GM18499 (cell line): ENCODE measurements at regions not wholly inside any gene's neighbourhood (a gene's known extent, or its start where the extent isn't known, plus 50 kb on each side); places are given as distances from the start of the nearest gene placed in this dataset.

Experiments
- ATAC-seq: cut with Tn5 transposase; IDR thresholded peaks from one replicate; pipeline ENCODE4 v1.9.1; 2021; ENCODE audit warnings: moderate number of reproducible peaks; ENCODE audit not compliant: insufficient read depth, unreplicated experiment

DNA sequence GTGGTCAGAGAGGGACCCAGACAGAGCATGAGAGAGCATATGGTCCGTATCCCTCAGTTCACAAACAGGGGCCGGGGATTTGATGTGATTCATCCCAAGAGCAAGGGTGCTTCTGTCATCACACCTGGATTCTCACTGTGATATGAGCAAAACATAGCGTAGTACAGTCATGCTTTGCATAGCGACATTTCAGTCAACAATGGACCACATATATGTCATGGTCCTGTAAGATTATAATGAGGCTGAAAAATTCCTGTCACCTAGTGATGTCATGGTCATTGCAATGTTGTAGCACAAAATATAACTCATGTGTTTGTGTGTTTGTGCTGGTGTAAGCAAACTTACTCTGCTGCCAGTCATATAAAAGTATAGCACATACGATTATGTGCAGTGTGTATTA is 207.4 kb upstream of the CDH13 start:
- ATAC-seq = no peak

- no peak for ATAC-seq
Measured at GRCh38 chr16:82414476-82414875, 212.3 kb upstream of the CDH13 start.

DNA sequence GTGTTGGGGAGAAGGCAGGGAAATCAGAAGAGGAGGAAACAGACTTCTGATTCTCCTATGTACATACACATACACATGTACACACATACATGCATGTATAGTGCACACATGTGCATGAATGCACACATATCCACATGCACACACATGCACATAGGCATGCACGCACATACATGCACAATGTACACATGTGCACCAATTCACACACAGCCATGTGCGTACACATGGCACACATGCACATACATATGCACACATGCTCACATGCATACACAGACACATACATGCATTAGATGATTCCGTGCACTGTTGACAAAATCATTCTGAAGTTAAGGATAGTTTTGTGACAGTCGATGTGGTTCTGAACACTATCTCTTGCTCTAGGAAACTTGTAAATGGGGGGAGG is 214.0 kb upstream of the CDH13 start:
- ATAC-seq = no peak

- ATAC-seq = no peak
Measured at GRCh38 chr16:82405736-82406135, 221.0 kb upstream of the CDH13 start.

DNA sequence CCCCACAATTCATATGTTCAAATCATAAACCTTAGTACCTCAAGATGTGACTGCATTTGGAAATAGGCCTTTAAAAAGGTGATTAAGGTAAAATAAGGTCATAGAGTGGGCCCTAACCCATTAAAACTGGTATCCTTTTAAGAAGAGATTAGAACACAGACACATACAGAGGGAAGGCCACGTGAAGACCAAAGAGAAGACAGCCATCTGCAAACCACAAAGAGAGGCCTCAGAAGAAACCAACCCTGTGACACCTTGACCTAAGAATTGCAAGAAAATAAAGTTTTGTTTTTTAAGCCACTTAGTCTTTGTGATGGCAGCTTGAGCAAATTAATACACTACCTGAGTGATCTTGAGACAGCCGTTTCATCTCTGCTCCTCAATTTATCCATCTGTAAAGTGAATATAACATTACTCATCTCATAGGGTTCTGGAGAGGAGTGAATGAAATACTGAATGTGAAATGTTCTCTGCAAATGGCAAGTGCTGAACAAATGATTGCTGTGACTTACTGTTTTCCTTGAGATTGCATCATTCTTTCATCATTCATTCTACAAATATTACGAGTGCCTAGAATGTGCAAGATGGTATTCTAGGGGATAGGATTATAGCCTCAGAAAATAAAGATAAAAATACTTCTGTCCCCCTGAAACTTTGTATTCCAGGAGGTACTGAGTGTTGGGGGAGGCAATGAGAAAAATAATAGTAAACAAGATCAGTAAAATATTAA is 222.0 kb upstream of the CDH13 start:
- ATAC-seq = no peak

DNA sequence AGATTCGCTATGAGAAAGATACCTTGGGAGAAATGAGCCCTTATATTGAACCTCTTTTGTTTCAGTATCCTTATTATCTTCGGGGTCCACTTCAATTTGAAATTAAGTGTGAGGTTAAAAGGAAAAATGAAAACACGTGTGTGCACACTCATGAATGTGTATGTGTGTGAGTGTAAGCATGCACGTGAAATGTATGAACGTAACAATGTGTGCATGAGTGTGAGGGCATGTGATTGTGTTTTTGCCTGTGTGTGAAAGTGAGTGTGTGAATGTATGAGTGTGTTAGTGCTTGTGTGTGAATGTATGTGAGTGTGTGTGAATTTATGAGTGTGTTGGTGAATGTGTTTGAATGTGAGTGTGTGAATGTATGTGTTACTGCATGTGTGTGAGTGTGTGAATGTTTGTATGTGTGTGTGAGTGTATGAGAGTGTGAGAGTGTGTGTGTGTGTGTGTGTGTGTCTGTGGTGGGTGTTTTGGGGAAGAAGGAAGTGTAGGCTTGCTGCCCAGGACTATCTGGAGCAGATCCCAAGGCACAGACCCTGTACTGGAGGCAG is 224.0 kb upstream of the CDH13 start:
- no peak for ATAC-seq

DNA sequence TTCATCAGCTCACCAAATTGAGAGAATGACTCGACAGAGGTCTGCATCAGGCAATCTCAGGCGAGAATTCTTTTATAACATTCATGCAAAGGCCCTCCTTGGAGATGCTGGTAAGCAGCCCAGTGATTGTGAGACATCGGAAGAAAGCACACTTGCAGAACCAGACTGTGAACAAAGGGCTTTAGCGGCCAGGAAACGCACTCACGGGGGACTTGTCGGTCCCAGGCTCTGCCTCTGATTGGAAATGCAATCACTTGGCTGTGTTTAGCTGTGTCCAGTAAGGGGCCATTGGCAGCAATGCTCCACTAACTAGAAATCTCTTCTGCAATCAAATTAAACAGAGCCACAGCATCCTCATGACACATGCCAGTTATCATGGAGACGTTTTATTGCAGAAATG is 226.7 kb upstream of the CDH13 start:
- ATAC-seq = no peak

- no peak for ATAC-seq
Measured at GRCh38 chr16:82396509-82396908, 226.5 kb upstream of the MPHOSPH6 start.

DNA sequence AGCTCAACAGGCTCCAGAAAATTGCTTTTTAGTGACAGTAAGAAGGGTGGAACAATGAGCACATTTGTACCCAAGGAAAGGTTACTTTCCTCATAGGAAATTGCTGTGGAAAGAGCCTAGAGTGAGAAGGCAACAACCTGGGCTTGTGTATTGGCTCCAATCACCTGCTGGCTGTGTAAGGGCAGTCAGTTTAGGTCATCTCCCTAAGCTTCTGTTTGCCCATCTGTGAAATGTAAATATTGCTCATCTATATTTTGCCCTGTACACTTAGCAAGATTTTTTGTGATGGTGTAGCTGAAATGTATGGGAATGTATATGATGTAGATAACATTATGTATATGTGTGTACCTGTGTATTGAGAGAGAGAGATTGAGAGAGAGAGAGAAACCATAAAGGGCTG is 225.2 kb upstream of the MPHOSPH6 start:
- no peak for ATAC-seq

DNA sequence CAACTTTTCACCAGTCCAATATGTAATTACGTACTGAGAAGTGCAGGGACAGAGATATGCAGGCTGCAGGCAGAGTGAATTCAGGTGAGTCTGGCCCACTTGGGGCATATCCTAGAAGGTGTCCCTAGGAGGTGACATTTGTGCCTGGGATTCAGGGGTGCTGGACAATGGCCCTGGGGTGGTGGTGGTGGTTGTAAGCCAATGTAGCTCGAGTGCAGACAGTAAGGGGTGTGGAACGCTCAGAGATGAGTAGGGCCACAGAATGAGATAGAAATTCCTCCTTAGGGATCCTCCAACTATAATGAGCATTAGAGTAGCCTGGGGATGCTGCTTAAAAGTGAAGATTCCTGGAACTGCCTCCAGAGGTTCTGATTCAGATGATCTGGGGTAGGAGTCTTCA is 221.7 kb upstream of the MPHOSPH6 start:
- no peak for ATAC-seq

GRCh38 chr16:82389956-82390650 is 220.1 kb upstream of the MPHOSPH6 start:
- ATAC-seq = no peak

DNA sequence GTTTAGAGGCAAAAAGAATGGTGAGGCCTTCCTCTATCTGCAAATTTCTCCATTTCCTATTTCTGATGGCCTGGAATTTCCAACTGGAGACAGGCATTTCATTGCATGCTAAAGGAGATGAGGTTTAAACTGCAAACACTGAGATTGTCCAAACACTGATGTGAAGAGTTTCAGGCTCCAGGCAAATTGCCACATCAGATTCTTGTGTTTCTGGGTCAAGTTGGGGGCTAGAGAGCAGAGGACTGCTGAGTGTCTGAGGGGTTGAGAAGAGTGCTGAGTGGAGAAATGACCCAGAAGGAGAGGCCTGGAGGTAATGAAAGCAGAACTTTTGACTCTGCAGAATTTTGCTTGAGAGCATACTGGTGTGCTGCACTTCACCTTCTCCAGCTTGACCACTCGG is 216.7 kb upstream of the MPHOSPH6 start:
- ATAC-seq = no peak

DNA sequence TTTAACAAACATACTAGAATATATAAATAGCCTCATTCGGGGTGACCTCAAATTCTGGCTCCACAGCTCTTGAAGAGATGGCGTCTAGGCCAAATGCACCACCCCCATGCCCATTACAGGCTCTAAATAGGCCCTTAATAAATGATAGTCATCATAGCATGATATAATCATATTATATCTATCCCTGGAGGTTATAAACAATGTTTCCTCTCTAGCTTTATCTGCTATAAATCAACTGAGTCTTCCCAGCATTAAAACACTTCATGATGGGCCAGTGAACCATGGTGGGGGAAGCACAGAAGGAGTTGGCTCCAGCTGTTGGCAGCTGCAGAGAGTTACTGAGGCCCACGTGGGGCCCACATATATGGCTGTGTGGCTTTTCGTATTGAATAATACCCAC is 214.9 kb upstream of the MPHOSPH6 start:
- ATAC-seq = no peak

GRCh38 chr16:82384017-82384416 is 214.0 kb upstream of the MPHOSPH6 start:
- no peak for ATAC-seq

DNA sequence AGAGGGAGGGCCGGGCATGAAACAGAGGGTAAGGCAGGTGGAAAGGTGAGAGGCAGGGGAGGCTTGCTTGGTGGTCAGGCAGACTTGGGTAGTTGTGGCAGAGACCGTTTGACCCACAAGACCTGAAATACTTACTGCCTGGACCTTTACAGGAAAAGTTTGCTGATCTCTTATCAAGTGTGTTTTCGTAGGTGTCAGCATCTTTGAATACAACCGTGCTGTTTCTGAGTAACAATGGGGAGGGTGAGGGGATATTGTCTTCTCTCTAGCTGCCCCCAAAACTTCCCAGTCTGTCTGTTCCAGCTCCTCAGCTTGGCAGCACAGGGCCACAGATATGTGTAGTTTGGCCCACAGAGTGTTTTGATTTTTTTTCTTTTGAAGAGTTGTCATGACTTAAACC is 212.5 kb upstream of the MPHOSPH6 start:
- no peak for ATAC-seq

DNA sequence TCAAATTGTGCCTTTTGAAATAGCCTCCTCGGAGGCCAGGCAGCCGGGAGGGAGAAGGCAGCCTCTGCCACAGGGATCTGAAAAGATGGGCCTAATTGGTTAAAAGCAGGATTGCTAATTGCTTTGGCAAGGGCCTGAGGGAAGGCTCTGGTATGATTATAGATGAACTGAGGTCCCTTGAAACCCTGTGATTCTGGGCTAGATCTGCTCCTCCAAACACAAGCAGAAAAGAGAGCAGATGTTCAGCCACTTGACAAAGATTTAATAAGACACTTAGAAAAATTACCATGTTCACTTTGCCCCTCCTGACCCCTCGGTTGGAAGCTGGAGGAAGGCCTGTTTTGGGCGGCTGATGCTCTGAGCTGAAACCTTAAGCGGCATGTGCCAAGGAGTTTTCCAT is 209.5 kb upstream of the MPHOSPH6 start:
- ATAC-seq = no peak

GRCh38 chr16:82373976-82374375 is 204.0 kb upstream of the MPHOSPH6 start:
- no peak for ATAC-seq

DNA sequence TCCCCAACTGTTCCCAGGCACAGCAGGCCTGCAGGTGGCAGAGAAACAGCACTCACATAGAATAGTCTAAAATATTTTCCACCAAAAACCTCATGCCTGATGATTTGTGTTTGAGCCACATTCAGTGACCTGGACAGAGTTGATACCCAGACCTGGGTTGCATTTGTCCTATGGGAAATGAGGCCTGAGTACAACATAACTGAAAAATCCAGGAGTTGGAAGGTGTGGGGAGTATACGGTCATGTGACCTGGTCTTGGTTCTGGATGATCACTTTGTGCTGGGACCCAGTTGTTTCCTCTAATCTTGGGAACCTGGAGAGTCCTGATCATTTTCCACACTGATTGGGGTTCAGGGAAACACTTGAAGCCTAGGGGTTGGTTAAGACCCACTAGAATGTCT is 200.3 kb upstream of the MPHOSPH6 start:
- ATAC-seq = no peak

DNA sequence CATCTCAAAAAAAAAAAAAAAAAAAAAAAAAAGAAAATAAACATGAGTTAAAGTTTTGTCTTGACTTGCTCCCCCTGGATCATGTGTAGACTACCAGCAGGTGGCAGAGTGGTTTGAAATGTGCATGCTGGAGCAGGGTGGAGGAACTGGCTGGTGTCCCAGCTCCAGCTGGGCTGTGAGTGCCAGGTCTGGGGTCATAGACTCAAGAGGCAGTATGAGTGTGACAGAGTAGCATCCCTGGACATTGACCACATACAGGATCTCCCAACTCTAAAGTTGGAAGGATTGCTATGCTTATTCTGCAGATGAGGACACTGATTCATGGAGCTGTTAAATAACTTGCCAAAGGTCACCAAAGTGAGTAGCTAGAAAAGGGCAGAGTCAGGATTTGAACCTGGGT is 198.0 kb upstream of the MPHOSPH6 start:
- ATAC-seq = no peak

GRCh38 chr16:82366462-82366861 is 196.4 kb upstream of the MPHOSPH6 start:
- no peak for ATAC-seq

- ATAC-seq = no peak
Measured at GRCh38 chr16:82364690-82365089, 194.7 kb upstream of the MPHOSPH6 start.
